Stimulated activated CD8-positive, alpha-beta memory T cell treated with anti-CD3 and anti-CD28 coated beads, Interleukin-2, amount 100 ng/mL, for 1 hour (primary cell): ENCODE measurements at regions not wholly inside any gene's neighbourhood (a gene's known extent, or its start where the extent isn't known, plus 50 kb on each side); places are given as distances from the start of the nearest gene placed in this dataset.

Source experiments
- DNase-seq, 2 donors: peaks; one replicate each; pipeline ENCODE4 v3.0.0-alpha.2; 2020; ENCODE audit warnings: low read depth in 2 of 2

- DNase-seq, result no peak
These were observed 53.8 kb upstream of the RANBP3L start for GRCh38 chr5:36355516-36355915.

GRCh38 chr5:36356915-36357314 lies 55.2 kb upstream of the RANBP3L start:
- no peak for DNase-seq

- no peak for DNase-seq
These were observed 55.8 kb upstream of the RANBP3L start for GRCh38 chr5:36357391-36357975.

GRCh38 chr5:36359267-36359666 lies 57.6 kb upstream of the RANBP3L start:
- DNase-seq, result no peak

- no peak for DNase-seq
These were observed 58.6 kb upstream of the RANBP3L start for GRCh38 chr5:36360307-36360706.

GRCh38 chr5:36363101-36363500 lies 61.4 kb upstream of the RANBP3L start:
- no peak for DNase-seq

GRCh38 chr5:36363744-36364143 lies 62.0 kb upstream of the RANBP3L start:
- no peak for DNase-seq

- DNase-seq, result no peak
These were observed 62.8 kb upstream of the RANBP3L start for GRCh38 chr5:36364473-36364872.

- DNase-seq, result no peak
These were observed 64.2 kb upstream of the RANBP3L start for GRCh38 chr5:36365896-36366295.

- no peak for DNase-seq
These were observed 65.2 kb upstream of the RANBP3L start for GRCh38 chr5:36366883-36367282.

GRCh38 chr5:36367524-36367923 lies 65.8 kb upstream of the RANBP3L start:
- DNase-seq, result no peak

- DNase-seq, result no peak
These were observed 67.6 kb upstream of the RANBP3L start for GRCh38 chr5:36369219-36369690.

GRCh38 chr5:36370073-36370472 lies 68.4 kb upstream of the RANBP3L start:
- DNase-seq, result no peak

GRCh38 chr5:36371366-36371765 lies 69.7 kb upstream of the RANBP3L start:
- DNase-seq, result no peak

- no peak for DNase-seq
These were observed 71.9 kb upstream of the RANBP3L start for GRCh38 chr5:36373527-36374086.

GRCh38 chr5:36374266-36374862 lies 72.7 kb upstream of the RANBP3L start:
- DNase-seq, result no peak

GRCh38 chr5:36377192-36377591 lies 75.5 kb upstream of the RANBP3L start:
- DNase-seq, result no peak

GRCh38 chr5:36378551-36378950 lies 76.8 kb upstream of the RANBP3L start:
- DNase-seq, result no peak

- DNase-seq, result no peak
These were observed 81.2 kb upstream of the RANBP3L start for GRCh38 chr5:36382890-36383289.

GRCh38 chr5:36383942-36384341 lies 82.2 kb upstream of the RANBP3L start:
- no peak for DNase-seq

- no peak for DNase-seq
These were observed 83.1 kb upstream of the RANBP3L start for GRCh38 chr5:36384845-36385244.

- DNase-seq, result no peak
These were observed 83.8 kb upstream of the RANBP3L start for GRCh38 chr5:36385495-36385894.

- no peak for DNase-seq
These were observed 86.6 kb upstream of the RANBP3L start for GRCh38 chr5:36388288-36388687.

- no peak for DNase-seq
These were observed 87.5 kb upstream of the RANBP3L start for GRCh38 chr5:36389245-36389644.
